Stimulated activated effector memory CD8-positive, alpha-beta T cell treated with anti-CD3 and anti-CD28 coated beads, Interleukin-12 subunit alpha, Interleukin-12 subunit beta, amount 100 ng/mL, for 72 hours (primary cell): ENCODE measurements at regions not wholly inside any gene's neighbourhood (a gene's known extent, or its start where the extent isn't known, plus 50 kb on each side); places are given as distances from the start of the nearest gene placed in this dataset.
"Not testable (repeated sequence)": the region's sequence is repeated elsewhere in the genome, so short reads cannot be mapped to it uniquely, and the experiment has no call there.

ENCODE experiments used
- ATAC-seq: fragments of 150-1000 bp; cut with Tn5 transposase; 2 replicates; pipeline ENCODE4 v1.10.0; 2021
- DNase-seq, 2 donors: peaks; one replicate each; pipeline ENCODE4 v3.0.0; 2021 to 2022; ENCODE audit warnings: low spot score in 2 of 2
- H3K27ac Mint-ChIP-seq: one replicate; pipeline ENCODE4 v1.8.0; 2022; ENCODE audit warnings: mild to moderate bottlenecking, mixed read lengths
- H3K36me3 Mint-ChIP-seq: one replicate; pipeline ENCODE4 v1.8.0; 2022; ENCODE audit warnings: mild to moderate bottlenecking, mixed read lengths
- H3K4me1 Mint-ChIP-seq: one replicate; pipeline ENCODE4 v1.8.0; 2022; ENCODE audit warnings: mixed read lengths
- H3K4me3 Mint-ChIP-seq: one replicate; pipeline ENCODE4 v1.8.0; 2022; ENCODE audit warnings: mild to moderate bottlenecking, mixed read lengths
- H3K9me3 Mint-ChIP-seq: one replicate; pipeline ENCODE4 v1.8.0; 2022; ENCODE audit warnings: mixed read lengths

DNA sequence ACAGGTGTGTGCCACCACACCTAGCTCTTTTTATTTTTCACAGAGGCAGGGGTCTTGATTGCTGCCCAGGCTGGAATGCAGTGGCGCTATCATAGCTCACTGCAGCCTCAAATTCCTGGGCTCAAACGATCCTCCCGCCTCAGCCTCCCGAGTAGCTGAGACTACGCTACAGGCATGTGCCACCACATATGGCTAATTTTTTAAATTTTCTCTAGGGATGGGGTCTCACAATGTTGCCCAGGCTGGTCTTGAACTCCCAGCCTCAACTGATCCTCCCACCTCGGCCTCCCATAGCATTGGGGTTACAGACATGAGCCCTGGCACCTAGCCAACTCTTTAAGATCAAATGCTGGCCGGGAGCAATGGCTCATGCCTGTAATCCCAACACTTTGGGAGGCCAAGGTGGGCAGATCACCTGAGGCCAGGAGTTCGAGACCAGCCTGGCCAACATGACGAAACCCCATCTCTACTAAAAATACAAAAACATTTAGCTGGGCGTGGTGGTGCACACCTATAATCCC, 50.6 kb upstream of the MYL10 start:
- H3K9me3 Mint-ChIP-seq, H3K27ac Mint-ChIP-seq, DNase-seq, H3K4me1 Mint-ChIP-seq, H3K36me3 Mint-ChIP-seq, ATAC-seq, H3K4me3 Mint-ChIP-seq: not testable (repeated sequence)

DNA sequence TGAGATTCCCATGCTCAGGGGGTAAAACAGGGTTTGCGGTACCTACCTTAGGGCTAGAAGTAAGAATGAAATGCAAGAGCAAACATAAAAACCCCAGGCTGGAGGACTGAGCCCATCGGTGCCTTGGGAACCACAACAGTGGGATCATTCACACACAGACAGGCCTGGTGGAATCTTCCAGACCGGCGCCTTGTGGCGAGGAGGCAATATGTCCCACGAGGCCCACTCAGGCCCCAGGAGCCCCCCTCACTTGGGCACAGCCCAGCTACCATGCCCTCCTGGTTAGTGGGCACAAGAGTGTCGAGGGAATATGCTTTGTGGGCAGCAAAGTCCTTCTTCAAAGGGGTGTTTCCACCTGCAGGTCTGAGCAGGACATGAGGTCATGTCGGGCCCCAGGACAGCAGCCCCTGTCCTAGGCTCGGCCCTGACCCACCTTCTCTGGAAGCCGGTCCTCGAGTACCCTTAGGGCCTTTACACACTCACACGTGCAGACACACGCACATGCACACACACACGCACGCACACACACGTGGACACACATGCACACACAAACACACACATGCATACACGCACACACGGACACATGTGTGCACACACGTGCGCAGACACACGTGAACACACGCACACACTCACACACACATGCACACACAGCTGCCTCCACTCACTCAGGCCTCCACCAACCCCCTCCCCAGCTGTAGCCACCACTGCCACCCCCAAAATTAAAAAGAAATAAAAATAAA, 51.5 kb upstream of the MYL10 start:
- Mint-ChIP-seq H3K36me3 (no peaks in the 10 kb centered on the region), H3K4me1 (no peaks in the 10 kb centered on the region), H3K4me3 (no peak overlapping the region), H3K9me3 (no peaks in the 10 kb centered on the region), H3K27ac (no peak overlapping the region)
- no peak for ATAC-seq
- DNase-seq = no peak

DNA sequence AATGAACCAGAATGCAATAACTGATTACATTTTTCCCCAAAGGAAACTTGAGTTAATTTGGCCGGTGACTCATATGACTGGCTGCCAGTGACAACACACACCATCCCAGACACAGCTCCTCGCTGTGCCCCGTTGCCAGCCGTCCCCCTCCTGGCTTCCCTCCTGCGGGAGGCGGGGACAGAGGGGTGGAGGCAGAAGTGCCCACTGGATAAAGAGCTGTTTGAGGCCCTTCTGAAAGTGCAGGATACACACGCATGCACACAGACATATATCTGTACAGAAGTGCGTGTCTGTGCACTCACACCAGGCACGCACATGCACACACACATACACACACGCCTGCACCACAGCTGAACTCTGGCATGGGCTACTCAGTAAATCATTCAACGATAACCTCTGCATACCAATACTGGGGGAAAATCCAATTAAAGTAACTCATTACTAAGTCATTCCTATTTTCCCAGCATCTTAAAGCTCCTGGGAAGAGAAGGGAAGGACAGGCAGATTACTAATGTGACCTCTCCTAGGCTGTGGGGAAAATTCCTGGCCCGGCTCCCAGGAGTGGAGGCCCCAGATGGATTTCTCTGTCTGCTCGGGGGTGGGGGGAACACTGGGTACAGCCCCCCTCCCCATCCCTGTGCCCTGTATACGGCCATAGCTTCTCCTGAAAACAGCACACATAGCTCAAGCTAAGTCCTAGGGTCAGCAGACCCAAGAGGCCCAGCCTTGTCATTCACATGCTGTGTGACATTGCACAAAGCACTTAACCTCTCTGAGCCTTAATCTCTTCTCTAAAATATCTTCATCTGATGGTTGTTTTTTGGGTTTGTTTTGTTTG, 52.3 kb upstream of the MYL10 start:
- Mint-ChIP-seq H3K36me3 (no peaks in the 10 kb centered on the region), H3K4me1 (no peaks in the 10 kb centered on the region), H3K27ac (no peak overlapping the region), H3K9me3 (no peaks in the 10 kb centered on the region), H3K4me3 (no peak overlapping the region)
- no peak for ATAC-seq
- no peak for DNase-seq

DNA sequence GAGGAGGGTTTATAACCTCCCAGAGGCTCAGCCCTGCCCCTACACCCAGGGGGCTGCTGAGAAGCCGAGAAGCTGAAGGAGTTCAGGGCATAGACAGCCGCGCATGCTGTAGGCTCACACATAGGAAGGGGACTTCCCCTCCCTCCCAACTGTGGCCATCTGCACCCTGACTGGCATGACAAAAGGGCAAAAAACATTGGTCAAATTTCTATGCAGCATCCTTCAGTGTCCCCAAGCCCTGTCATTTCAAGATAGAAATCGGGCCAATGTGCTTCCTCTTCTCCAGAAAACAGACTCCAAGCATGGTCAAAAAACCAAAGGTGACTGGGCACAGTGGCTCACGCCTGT, 55.9 kb upstream of the MYL10 start:
- Mint-ChIP-seq H3K27ac (no peak overlapping the region), H3K4me3 (no peak overlapping the region), H3K4me1 (no peaks in the 10 kb centered on the region), H3K9me3 (no peaks in the 10 kb centered on the region), H3K36me3 (no peaks in the 10 kb centered on the region)
- DNase-seq (no peak), ATAC-seq (no peak)

DNA sequence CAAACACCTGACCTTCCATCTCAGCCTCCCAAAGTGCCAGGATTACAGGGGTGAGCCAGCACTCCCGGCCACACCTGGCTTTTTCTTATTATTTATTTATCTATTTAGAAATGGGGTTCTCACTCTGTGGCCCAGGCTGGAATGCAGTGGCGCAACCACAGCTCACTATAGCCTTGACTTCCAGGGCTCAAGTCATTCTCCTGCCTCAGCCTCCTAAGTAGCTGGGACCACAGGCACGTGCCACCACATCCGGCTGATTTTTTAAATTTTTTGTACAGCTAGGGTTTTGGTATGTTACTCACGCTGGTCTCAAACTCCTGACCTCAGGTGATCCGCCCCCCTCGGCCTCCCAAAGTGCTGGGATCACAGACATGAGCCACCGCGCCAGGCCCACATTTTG, 56.9 kb upstream of the MYL10 start:
- Mint-ChIP-seq H3K9me3 (no peaks in the 10 kb centered on the region), H3K4me1 (no peaks in the 10 kb centered on the region), H3K36me3 (no peaks in the 10 kb centered on the region), H3K4me3 (no peak overlapping the region), H3K27ac (no peak overlapping the region)
- ATAC-seq (no peak), DNase-seq (no peak)

DNA sequence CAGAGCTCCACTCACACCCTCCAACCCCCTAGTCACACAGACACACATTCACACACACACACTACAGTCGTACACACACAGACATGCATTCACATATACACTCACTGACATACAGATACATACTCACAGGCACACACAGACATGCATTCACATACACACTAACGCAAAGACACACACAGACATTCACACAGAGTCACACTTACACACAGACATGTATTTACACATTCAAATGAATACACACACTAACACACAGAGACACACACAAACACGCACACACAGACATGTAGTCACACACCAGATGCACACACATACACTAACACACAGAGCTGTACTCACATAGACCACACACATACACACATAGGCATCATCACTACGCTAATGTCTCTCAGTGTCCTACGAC, 58.0 kb upstream of the MYL10 start:
- no peaks in the 10 kb centered on the region for H3K4me1 Mint-ChIP-seq
- DNase-seq = no peak
- H3K4me3 Mint-ChIP-seq = no peak overlapping the region
- H3K36me3 Mint-ChIP-seq = no peaks in the 10 kb centered on the region
- no peak overlapping the region for H3K27ac Mint-ChIP-seq
- no peak for ATAC-seq
- H3K9me3 Mint-ChIP-seq = no peaks in the 10 kb centered on the region

DNA sequence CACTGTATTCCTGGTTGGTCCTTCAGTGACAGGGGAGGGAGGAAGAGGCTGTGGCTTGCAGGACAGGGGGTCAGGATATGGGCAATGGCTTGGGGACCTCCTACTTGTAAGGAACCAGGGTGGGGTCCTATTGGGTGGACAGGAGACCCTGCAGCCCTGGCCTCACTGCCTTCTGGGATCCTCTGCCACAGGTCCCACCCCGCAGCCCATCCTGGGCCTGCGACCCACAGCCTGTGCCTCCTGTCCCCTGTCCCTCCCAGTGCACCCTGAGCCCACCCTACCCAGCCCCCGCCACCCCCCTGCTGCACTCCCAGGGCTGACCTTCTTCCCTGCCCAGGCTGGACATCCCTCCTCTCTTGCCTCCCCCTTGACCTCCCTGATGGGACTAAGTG, 58.7 kb upstream of the MYL10 start:
- H3K9me3 Mint-ChIP-seq = no peaks in the 10 kb centered on the region
- no peak overlapping the region for H3K4me3 Mint-ChIP-seq
- no peak for ATAC-seq
- H3K36me3 Mint-ChIP-seq = no peaks in the 10 kb centered on the region
- no peak for DNase-seq
- H3K27ac Mint-ChIP-seq = no peak overlapping the region
- no peaks in the 10 kb centered on the region for H3K4me1 Mint-ChIP-seq

DNA sequence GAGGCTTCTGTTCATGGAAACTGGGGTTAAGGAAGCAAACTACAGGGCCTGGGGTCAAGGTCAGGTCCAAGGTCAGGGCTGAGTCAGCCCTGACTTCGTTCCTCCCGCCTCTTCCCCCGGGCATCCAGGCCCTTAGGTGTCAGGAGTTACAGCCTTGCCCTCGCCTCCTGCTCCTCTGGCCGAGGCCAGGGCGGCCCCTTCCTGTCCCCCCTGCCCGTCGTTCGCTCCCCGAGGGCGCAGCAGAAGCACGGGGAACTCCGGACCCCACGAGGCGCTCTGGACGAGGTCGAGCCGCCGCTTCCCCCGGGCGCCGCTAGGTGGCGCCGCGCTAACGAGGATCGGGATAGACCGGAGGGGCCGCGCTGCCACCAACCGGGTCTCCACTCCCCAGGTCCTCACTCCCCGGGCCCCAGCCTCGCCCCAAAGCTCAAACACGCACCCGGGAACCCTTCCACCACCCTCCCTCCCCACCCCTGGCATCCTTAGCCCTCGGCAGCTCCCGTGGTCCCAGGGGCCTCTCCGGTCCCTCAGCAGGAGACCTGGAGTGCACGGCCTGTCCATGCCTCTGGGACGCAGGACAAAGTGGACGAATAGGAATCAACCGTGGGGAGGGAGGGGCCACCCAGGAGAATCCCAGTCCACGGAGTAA, 59.2 kb upstream of the MYL10 start:
- no peak overlapping the region for H3K27ac Mint-ChIP-seq
- H3K4me3 Mint-ChIP-seq = peak overlapping the region; percentile 11
- no peaks in the 10 kb centered on the region for H3K36me3 Mint-ChIP-seq

DNA sequence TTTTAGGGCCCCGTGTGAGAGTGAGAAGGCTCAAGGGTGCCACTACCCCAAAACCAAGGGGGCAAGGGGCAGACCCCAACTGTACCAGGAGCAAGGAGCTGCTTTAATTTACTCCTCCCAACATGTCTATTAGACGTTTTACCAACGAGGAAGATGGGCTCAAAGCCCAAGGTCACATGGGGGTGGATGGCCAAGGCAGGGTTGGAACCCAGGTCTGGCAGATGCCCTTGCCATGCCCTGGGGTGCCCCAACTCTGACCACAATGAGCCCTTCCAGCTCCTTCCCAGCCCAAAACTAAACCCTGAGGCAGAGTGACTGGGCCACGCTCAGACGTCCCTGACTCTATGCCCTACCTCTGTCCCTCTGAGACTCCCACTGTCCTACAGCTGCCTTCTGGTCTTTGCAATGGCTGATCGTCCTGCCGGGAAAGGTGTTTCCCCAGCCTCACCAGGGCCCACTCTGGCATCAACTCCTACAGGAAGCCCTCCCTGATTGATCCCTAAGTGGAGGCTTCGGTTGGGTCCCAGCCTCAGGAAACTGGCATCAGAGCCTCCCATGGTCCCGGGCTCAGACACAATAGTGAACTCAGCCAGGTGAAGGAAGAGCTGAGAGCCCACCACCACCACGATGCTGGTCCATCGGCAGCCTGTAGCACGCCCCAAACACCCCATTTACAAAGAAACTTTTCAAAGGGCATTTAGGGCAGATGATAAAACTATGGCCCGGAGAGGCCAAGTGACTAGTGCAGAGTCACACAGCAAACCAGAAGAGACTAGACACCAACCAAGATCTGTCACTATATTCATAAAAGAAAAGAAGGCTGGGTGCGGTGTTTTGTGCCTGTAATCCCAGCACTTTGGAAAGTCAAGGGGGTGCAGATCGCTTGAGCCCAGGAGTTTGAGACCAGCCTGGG, 60.2 kb upstream of the MYL10 start:
- Mint-ChIP-seq H3K4me1 (no peaks in the 10 kb centered on the region), H3K36me3 (no peaks in the 10 kb centered on the region), H3K27ac (no peak overlapping the region), H3K9me3 (no peaks in the 10 kb centered on the region), H3K4me3 (peak overlapping the region; percentile 11)
- DNase-seq = no peak
- ATAC-seq = no peak

More for the DNA sequence above, 59.2 kb upstream of the MYL10 start:
- ATAC-seq (peak; percentile 83), DNase-seq (peak; percentile 86 to 93)
- Mint-ChIP-seq H3K9me3 (no peaks in the 10 kb centered on the region), H3K4me1 (no peaks in the 10 kb centered on the region)

DNA sequence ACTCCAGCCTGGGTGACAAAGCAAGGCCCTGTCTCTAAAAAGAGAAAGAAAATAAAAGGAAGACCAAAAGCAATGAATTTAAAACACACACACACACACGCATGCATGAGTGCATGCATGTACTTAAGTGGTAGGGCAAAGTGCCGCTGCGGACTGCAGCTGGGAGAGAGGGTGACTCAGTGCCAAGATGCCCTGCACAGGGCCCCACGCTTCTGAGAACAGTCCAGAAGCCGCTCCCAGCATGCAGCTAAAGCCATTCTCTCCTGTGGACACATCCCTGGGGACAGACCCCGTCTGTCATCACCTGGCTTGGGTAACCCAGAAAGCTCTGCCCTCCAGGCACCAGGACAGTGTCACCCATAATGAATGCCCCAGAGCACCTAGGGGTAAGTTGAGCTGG, 61.0 kb upstream of the MYL10 start:
- DNase-seq (no peak), ATAC-seq (no peak)
- Mint-ChIP-seq H3K36me3 (no peaks in the 10 kb centered on the region), H3K4me1 (no peaks in the 10 kb centered on the region), H3K4me3 (no peak overlapping the region), H3K9me3 (no peaks in the 10 kb centered on the region), H3K27ac (no peak overlapping the region)

DNA sequence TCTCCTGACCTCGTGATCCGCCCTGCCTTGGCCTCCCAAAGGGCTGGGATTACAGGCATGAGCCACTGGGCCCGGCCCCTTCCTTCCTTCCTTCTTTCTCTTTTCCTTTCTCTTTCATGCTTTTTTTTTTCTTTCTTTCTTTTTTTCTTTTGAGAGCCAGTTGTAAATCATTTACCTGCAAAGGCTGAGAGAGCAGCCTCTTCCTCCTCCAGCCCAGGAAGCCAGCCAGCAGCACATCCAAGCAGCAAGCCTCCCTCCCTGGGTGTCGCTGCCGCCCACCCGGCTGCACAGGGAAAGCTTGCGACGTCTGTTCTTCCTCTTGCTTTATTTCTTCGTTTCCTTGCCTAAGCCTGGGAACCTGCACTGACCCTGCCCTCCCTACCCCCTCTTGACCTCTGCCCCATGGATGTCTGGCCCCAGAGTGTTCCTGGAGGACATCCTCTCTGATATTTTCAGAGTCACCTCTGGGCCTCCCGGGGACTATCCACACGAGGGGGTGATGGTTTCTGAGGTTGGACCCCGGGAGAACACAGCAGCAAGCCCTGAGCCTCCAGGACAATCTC, 62.8 kb upstream of the MYL10 start:
- no peaks in the 10 kb centered on the region for H3K36me3 Mint-ChIP-seq
- H3K27ac Mint-ChIP-seq = no peak overlapping the region
- ATAC-seq = no peak
- DNase-seq = no peak
- no peaks in the 10 kb centered on the region for H3K9me3 Mint-ChIP-seq
- no peak overlapping the region for H3K4me3 Mint-ChIP-seq
- no peaks in the 10 kb centered on the region for H3K4me1 Mint-ChIP-seq

DNA sequence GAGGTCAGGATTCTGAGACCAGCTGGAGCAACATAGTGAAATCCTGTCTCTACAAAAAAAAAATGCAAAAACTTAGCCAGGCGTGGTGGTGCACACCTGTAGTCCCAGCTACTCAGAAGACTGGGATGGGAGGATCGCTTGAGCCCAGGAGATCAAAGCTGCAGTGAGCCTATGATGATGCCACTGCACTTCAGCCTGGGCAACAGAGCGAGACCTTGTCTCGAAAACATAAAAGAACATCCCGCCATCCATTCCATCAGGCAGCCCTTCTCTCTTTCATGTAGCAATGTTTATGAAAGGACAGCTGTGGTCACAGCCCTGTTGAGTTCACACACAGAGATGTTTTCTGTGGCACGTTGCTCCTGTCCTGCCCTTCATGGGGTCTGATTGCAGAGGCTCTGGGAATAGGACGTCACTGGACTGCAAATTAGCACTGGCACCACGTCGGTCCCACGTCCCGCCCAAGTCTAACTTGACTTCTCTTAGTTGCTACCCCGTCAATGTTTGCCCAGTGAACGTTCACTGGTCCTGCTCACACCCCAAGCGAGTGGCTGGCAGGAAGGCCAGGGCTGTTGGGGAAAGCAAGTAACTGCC, 64.5 kb upstream of the MYL10 start:
- DNase-seq (no peak), ATAC-seq (no peak)
- no peak overlapping the region for H3K4me3 Mint-ChIP-seq
- no peak overlapping the region for H3K27ac Mint-ChIP-seq
- H3K36me3 Mint-ChIP-seq = no peaks in the 10 kb centered on the region
- H3K4me1 Mint-ChIP-seq = no peaks in the 10 kb centered on the region
- H3K9me3 Mint-ChIP-seq = no peaks in the 10 kb centered on the region

DNA sequence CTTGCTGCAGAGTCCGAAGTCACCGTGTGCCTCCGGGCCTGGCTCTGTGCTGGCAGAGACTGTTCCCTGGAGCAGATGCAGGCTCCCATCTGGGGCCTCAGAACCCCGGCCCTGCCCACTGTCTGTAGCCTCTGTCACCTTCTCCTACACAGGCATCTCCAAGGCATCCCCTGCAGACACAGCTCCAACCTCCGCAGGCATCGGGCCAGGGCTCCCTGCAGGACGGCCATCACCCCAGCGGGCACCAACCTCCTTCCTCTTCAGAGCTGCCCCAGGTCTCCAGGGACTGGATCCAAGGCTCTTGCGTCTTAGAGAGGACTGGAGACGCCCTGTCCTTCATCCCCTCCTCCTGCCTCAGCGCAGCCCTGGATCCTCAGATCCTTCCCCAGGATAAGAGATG, 69.9 kb upstream of the MYL10 start:
- peak overlapping the region; percentile 70 for H3K27ac Mint-ChIP-seq

DNA sequence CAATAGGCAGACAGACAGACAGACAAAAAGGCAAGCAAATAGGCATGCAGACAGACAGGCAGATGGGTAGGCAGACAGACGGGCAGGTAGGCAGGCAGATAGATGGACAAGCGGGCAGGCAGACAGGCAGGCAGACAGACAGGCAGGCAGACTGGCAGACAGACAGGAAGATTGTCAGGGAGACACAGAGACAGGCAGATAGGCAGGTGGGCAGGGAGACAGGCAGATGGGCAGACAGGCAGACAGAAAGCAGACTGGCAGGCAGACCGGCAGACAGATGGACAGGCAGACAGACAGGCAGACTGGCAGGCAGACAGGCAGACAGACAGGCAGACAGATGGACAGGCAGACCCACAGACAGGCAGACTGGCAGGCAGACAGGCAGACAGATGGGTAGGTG, 70.3 kb upstream of the MYL10 start:
- H3K36me3 Mint-ChIP-seq = no peaks in the 10 kb centered on the region
- peak overlapping the region; percentile 70 for H3K27ac Mint-ChIP-seq

More for the DNA sequence above, 69.9 kb upstream of the MYL10 start:
- Mint-ChIP-seq H3K9me3 (no peaks in the 10 kb centered on the region), H3K36me3 (no peaks in the 10 kb centered on the region), H3K4me1 (no peaks in the 10 kb centered on the region), H3K4me3 (no peak overlapping the region)
- DNase-seq (no peak), ATAC-seq (peak; percentile 22)

More for the DNA sequence above, 70.3 kb upstream of the MYL10 start:
- Mint-ChIP-seq H3K9me3 (no peaks in the 10 kb centered on the region), H3K4me3 (no peak overlapping the region), H3K4me1 (no peaks in the 10 kb centered on the region)
- DNase-seq (no peak), ATAC-seq (no peak)
